Nephron progenitor cell (in vitro differentiated cells): ENCODE measurements at regions not wholly inside any gene's neighbourhood (a gene's known extent, or its start where the extent isn't known, plus 50 kb on each side); places are given as distances from the start of the nearest gene placed in this dataset.

ENCODE experiments used
- DNase-seq: peaks from one replicate; pipeline ENCODE4 v3.0.0; 2021
- H3K27ac Mint-ChIP-seq: 2 replicates; pipeline ENCODE4 v1.8.0; 2021; ENCODE audit warnings: mild to moderate bottlenecking, moderate library complexity, mixed read lengths
- H3K27me3 Mint-ChIP-seq: 2 replicates; pipeline ENCODE4 v1.8.0; 2021; ENCODE audit warnings: mild to moderate bottlenecking, low read depth, mixed read lengths; ENCODE audit not compliant: poor library complexity
- H3K36me3 Mint-ChIP-seq: 2 replicates; pipeline ENCODE4 v1.8.0; 2021; ENCODE audit warnings: low read depth, mixed read lengths
- H3K4me1 Mint-ChIP-seq: 2 replicates; pipeline ENCODE4 v1.8.0; 2021; ENCODE audit warnings: mixed read lengths
- H3K4me3 Mint-ChIP-seq: 2 replicates; pipeline ENCODE4 v1.8.0; 2021; ENCODE audit warnings: mild to moderate bottlenecking, moderate library complexity, mixed read lengths
- H3K9me3 Mint-ChIP-seq: 2 replicates; pipeline ENCODE4 v1.8.0; 2021; ENCODE audit warnings: mild to moderate bottlenecking, moderate library complexity, mixed read lengths
- TF ChIP-seq, protein P1 (sequence below): fragments of 200-600 bp; sonication (generic); IDR thresholded peaks from 2 replicates; pipeline ENCODE4 v1.5.0; 2021; ENCODE audit warnings: antibody characterized with exemption

DNA sequence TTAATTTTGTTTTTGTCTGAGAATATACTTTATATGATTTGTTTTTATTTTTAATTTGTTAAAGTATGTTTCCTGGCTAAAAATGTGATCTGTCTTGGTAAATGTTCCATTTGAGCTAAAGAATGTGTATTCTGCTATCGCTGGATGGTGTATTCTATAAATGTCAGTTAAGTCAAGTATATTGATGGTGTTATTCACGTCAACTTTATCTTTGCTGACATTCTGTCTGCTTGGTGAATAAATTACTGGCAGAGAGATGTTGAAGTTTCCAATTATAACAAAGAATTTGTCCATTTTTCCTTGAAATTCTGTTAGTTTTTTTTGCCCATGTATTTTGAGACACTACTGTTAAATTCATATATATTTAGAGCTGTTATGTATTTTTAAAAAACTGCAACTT lies 1131.8 kb upstream of the GJE1 start:
- Mint-ChIP-seq H3K27ac (no peak overlapping the region), H3K4me1 (peaks cover 5% of the 10 kb centered on the region), H3K27me3 (no peaks in the 10 kb centered on the region), H3K36me3 (no peaks in the 10 kb centered on the region), H3K9me3 (no peaks in the 10 kb centered on the region), H3K4me3 (no peak overlapping the region)
- TF ChIP-seq, protein P1, sequence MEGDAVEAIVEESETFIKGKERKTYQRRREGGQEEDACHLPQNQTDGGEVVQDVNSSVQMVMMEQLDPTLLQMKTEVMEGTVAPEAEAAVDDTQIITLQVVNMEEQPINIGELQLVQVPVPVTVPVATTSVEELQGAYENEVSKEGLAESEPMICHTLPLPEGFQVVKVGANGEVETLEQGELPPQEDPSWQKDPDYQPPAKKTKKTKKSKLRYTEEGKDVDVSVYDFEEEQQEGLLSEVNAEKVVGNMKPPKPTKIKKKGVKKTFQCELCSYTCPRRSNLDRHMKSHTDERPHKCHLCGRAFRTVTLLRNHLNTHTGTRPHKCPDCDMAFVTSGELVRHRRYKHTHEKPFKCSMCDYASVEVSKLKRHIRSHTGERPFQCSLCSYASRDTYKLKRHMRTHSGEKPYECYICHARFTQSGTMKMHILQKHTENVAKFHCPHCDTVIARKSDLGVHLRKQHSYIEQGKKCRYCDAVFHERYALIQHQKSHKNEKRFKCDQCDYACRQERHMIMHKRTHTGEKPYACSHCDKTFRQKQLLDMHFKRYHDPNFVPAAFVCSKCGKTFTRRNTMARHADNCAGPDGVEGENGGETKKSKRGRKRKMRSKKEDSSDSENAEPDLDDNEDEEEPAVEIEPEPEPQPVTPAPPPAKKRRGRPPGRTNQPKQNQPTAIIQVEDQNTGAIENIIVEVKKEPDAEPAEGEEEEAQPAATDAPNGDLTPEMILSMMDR: no peak
- no peak for DNase-seq

DNA sequence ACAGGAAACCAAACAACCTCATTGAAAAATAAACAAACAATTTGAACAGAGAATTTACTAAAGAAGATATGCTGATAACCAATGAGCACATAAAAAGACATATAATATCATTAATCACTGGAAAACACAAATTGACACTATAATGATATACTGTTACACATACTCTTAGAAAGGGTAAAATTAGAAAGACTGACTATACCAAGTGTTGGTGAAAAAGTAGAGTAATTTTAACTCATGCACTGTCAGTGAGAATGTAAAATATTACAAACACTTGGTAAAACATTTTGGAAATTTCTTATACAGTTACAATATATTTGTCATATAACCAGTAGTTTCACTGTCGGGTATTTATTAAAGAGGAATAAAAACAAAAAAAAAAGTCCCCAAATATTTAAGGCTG lies 1139.2 kb upstream of the GJE1 start:
- H3K4me1 Mint-ChIP-seq: no peaks in the 10 kb centered on the region
- no peak overlapping the region for H3K27ac Mint-ChIP-seq
- H3K4me3 Mint-ChIP-seq: no peak overlapping the region
- H3K36me3 Mint-ChIP-seq: no peaks in the 10 kb centered on the region
- no peaks in the 10 kb centered on the region for H3K27me3 Mint-ChIP-seq
- DNase-seq: no peak
- peaks cover 5% of the 10 kb centered on the region for H3K9me3 Mint-ChIP-seq
- TF ChIP-seq, protein P1: no peak

DNA sequence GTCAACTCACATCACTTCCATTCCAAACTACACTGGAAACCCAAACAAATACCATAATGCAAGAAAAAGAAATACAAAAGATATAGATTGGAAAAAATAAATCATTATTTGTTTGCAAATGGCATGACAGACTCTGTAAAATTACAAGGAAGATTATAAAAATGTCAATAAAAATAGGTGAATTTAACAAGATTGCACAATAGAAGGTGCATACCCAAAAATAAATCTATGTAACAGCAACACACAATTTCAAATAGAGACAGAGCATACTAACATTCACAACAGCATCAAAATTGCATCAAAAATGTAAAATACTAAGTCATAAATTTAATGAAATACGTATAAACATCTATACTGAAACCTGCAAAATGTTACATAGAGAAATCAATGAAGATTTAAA lies 1140.0 kb upstream of the GJE1 start:
- Mint-ChIP-seq H3K27me3 (no peaks in the 10 kb centered on the region), H3K27ac (no peak overlapping the region), H3K36me3 (no peaks in the 10 kb centered on the region), H3K9me3 (peaks cover 5% of the 10 kb centered on the region), H3K4me3 (no peak overlapping the region), H3K4me1 (no peaks in the 10 kb centered on the region)
- TF ChIP-seq, protein P1: no peak
- DNase-seq: no peak

GRCh38 chr6:140988780-140989179 lies 1143.9 kb upstream of the GJE1 start:
- no peak overlapping the region for H3K4me3 Mint-ChIP-seq
- no peak for DNase-seq
- H3K27ac Mint-ChIP-seq: no peak overlapping the region
- TF ChIP-seq, protein P1: no peak
- H3K27me3 Mint-ChIP-seq: no peaks in the 10 kb centered on the region
- H3K4me1 Mint-ChIP-seq: no peaks in the 10 kb centered on the region
- no peaks in the 10 kb centered on the region for H3K36me3 Mint-ChIP-seq
- H3K9me3 Mint-ChIP-seq: peaks cover 3% of the 10 kb centered on the region

DNA sequence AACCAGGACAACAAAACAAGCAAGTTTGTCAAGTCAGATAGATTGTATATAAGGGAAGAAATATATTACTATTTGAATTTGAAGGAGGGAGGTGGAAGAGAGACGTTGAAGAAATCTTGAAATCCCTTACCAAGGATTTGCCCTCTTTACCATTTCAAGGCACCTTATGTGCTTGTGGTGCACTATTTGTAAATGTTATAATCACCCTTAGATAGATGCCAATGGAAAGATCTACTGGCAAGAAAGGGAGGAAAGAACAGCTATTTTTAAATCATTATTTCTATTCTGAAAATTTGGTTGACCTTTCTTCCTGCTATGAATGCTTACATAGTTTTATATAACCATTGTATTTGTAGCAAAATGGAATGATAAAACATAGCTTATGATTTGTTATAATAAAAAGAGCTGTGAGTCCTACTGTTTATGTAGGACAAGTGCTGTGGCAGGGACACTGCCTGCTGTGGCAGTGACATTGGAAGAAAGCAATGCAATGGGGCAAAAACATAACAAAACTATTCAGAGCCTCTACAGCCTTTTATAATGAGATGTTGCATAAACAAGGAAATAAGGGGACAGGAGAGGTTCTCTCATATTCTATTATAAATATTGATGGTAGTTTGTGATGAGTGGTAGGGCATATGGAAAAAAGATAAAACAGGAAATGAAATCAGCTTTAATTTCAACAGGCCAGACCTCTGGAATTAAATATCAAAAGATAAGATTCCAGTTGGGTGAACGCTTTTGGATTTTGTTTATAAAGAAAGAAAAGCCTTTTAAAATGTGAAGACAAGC lies 1145.2 kb upstream of the GJE1 start:
- DNase-seq: no peak
- H3K4me1 Mint-ChIP-seq: no peaks in the 10 kb centered on the region
- no peaks in the 10 kb centered on the region for H3K9me3 Mint-ChIP-seq
- H3K4me3 Mint-ChIP-seq: no peak overlapping the region
- no peaks in the 10 kb centered on the region for H3K27me3 Mint-ChIP-seq
- TF ChIP-seq, protein P1: no peak
- H3K36me3 Mint-ChIP-seq: no peaks in the 10 kb centered on the region
- H3K27ac Mint-ChIP-seq: no peak overlapping the region

DNA sequence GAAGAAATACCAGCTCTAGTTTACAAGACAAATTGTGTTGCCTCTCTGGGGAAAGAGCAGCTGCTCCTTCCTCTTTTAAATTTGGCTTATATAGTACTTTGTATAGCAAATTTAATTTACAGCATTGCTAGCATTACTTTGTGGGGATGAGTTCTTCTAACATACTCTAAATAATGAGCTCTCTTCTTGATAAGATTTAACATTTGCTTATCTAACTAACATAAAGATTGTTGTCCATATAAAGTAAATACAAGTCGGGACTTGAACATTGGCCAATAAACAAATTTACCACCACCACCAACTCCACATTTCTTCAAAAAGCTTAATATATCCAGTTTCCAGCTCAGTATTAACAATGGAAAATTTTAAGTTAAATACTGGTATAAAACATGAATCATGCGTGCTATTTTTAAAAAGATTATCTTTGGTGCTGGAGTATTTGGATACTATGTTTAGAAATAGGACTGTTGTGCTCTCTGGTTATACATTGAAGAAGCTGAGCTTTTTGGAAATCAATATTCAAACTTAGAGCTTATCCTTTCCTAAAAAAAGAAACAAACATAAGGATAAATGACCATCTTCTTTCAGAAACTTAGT lies 1146.9 kb upstream of the GJE1 start:
- Mint-ChIP-seq H3K4me1 (no peaks in the 10 kb centered on the region), H3K9me3 (no peaks in the 10 kb centered on the region), H3K27ac (no peak overlapping the region), H3K4me3 (no peak overlapping the region), H3K27me3 (no peaks in the 10 kb centered on the region), H3K36me3 (no peaks in the 10 kb centered on the region)
- DNase-seq: no peak
- TF ChIP-seq, protein P1: no peak
